Ramos (cell line): ENCODE measurements at regions not wholly inside any gene's neighbourhood (a gene's known extent, or its start where the extent isn't known, plus 50 kb on each side); places are given as distances from the start of the nearest gene placed in this dataset.

Experiments used
- in situ Hi-C: fragments of 300-500 bp; cut with MboI; formaldehyde crosslinking; loops from one replicate; pipeline ENCODE4 v1.14.3; 2022; ENCODE audit warnings: low sequenced_read_pairs; ENCODE audit not compliant: unreplicated experiment

- in situ Hi-C loops: no loop called here
Observed at GRCh38 chr5:15222156-15222555, 277.8 kb upstream of the FBXL7 start.

GRCh38 chr5:15220642-15221173, 279.3 kb upstream of the FBXL7 start:
- in situ Hi-C loops: no loop called here

- in situ Hi-C loops: no loop called here
Observed at GRCh38 chr5:15215056-15215455, 284.9 kb upstream of the FBXL7 start.

GRCh38 chr5:15214010-15214409, 286.0 kb upstream of the FBXL7 start:
- in situ Hi-C loops: no loop called here

GRCh38 chr5:15209053-15209762, 290.8 kb upstream of the FBXL7 start:
- in situ Hi-C loops: no loop called here

- in situ Hi-C loops: no loop called here
Observed at GRCh38 chr5:15206133-15206532, 293.8 kb upstream of the FBXL7 start.

GRCh38 chr5:15203376-15203775, 296.6 kb upstream of the FBXL7 start:
- in situ Hi-C loops: no loop called here

- in situ Hi-C loops: no loop called here
Observed at GRCh38 chr5:15191012-15191411, 309.0 kb upstream of the FBXL7 start.

GRCh38 chr5:15183520-15183919, 311.9 kb upstream of the ANKH start:
- in situ Hi-C loops: no loop called here

- in situ Hi-C loops: no loop called here
Observed at GRCh38 chr5:15170173-15170572, 298.6 kb upstream of the ANKH start.

- in situ Hi-C loops: no loop called here
Observed at GRCh38 chr5:15168358-15168757, 296.8 kb upstream of the ANKH start.

- in situ Hi-C loops: no loop called here
Observed at GRCh38 chr5:15160091-15160490, 288.5 kb upstream of the ANKH start.

- in situ Hi-C loops: no loop called here
Observed at GRCh38 chr5:15159606-15160005, 288.0 kb upstream of the ANKH start.

- in situ Hi-C loops: no loop called here
Observed at GRCh38 chr5:15142458-15142857, 270.9 kb upstream of the ANKH start.

- in situ Hi-C loops: no loop called here
Observed at GRCh38 chr5:15137414-15137813, 265.8 kb upstream of the ANKH start.

- in situ Hi-C loops: no loop called here
Observed at GRCh38 chr5:15135661-15136060, 264.1 kb upstream of the ANKH start.

- in situ Hi-C loops: no loop called here
Observed at GRCh38 chr5:15133456-15133965, 261.9 kb upstream of the ANKH start.

GRCh38 chr5:15132816-15133405, 261.3 kb upstream of the ANKH start:
- in situ Hi-C loops: no loop called here

- in situ Hi-C loops: no loop called here
Observed at GRCh38 chr5:15131909-15132308, 260.3 kb upstream of the ANKH start.

GRCh38 chr5:15124871-15125568, 253.4 kb upstream of the ANKH start:
- in situ Hi-C loops: no loop called here

- in situ Hi-C loops: no loop called here
Observed at GRCh38 chr5:15124461-15124860, 252.9 kb upstream of the ANKH start.
